AG04449 (cell line): ENCODE measurements at regions not wholly inside any gene's neighbourhood (a gene's known extent, or its start where the extent isn't known, plus 50 kb on each side); places are given as distances from the start of the nearest gene placed in this dataset.

ENCODE experiments used
- CTCF ChIA-PET: fragments of 350-600 bp; formaldehyde crosslinking; extraction: SDS; loops from one replicate; lab custom pipeline; 2021; ENCODE audit warnings: antibody characterized with exemption; lab: Yijun Ruan, JAX
- POLR2A ChIA-PET: fragments of 400-600, 350-600 bp; formaldehyde crosslinking; extraction: SDS; loops from one replicate; lab custom pipeline; 2020; ENCODE audit warnings: antibody characterized with exemption, inconsistent platforms; lab: Yijun Ruan, JAX
- DNase-seq: peaks from one replicate; pipeline ENCODE4 v3.0.0-alpha.2; 2010; ENCODE audit warnings: low read depth, low spot score
- H3K4me3 ChIP-seq: 2 replicates; pipeline ENCODE4 v1.5.1; 2011; ENCODE audit warnings: low read depth, mild to moderate bottlenecking, control low read depth, low read length
- TF ChIP-seq, protein P1 (sequence below): IDR thresholded peaks from one replicate; pipeline ENCODE4 v1.5.1; 2011; ENCODE audit warnings: mild to moderate bottlenecking, moderate library complexity, low read length, control low read depth, inconsistent platforms; ENCODE audit not compliant: insufficient read depth; ENCODE audit errors: missing control alignments

DNA sequence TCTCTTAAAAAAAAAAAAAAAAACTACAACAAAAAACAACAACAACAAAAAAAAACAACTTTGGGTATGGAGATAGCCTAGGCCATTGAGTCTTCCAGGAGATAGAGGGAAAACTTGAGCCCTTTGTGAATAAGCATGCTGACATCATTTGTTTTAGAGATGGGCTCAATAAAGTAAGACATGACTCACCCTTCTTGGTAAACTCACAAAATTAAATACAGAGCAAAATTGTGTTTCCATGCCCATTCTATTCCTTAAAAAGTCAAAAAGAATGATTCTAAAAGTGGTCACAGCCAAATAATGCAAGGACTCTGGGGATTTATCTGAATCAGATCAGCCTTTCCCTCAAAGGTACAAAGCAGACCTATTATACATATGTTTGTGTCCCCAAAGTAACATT, 117.4 kb downstream of the ETAA1 start:
- TF ChIP-seq, protein P1, sequence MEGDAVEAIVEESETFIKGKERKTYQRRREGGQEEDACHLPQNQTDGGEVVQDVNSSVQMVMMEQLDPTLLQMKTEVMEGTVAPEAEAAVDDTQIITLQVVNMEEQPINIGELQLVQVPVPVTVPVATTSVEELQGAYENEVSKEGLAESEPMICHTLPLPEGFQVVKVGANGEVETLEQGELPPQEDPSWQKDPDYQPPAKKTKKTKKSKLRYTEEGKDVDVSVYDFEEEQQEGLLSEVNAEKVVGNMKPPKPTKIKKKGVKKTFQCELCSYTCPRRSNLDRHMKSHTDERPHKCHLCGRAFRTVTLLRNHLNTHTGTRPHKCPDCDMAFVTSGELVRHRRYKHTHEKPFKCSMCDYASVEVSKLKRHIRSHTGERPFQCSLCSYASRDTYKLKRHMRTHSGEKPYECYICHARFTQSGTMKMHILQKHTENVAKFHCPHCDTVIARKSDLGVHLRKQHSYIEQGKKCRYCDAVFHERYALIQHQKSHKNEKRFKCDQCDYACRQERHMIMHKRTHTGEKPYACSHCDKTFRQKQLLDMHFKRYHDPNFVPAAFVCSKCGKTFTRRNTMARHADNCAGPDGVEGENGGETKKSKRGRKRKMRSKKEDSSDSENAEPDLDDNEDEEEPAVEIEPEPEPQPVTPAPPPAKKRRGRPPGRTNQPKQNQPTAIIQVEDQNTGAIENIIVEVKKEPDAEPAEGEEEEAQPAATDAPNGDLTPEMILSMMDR = no peak
- ChIA-PET POLR2A (no interaction called here), CTCF (no interaction called here)
- peak; percentile 31 for DNase-seq
- H3K4me3 ChIP-seq = no peak overlapping the region

- H3K4me3 ChIP-seq = no peak overlapping the region
- TF ChIP-seq, protein P1 = no peak
- CTCF ChIA-PET = interaction anchor here (1.5 kb wide), 1 partner anchor 327 kb away, joined by 7 read pairs; no protein-coding TSS in a partner anchor
- DNase-seq = no peak
- POLR2A ChIA-PET = no interaction called here
Measured at GRCh38 chr2:67515056-67515455, 117.9 kb downstream of the ETAA1 start.

DNA sequence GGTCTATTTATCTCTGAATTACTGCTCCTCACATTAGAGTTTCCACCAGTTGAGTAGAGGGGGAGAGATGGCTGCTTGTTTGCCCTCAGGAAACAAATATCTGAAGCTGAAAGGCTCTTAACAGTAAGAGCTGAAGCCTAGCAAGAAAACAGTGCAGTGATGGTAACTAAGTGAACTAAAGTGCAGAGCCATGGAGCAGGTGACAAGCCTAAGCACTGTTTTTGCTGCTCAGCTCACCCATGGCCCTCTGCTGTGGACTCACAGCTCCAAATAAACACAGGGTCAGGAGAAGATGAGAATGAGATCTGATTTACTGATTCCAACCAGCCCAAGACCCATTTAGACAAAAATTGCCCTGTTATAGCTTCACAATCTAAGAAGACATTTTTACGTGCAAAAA, 118.4 kb downstream of the ETAA1 start:
- no peak overlapping the region for H3K4me3 ChIP-seq
- CTCF ChIA-PET = interaction anchor here (1.5 to 1.6 kb wide), 2 partner anchors 135 to 326 kb away, joined by 6 to 7 read pairs; no protein-coding TSS in a partner anchor
- TF ChIP-seq, protein P1 = no peak
- POLR2A ChIA-PET = no interaction called here
- DNase-seq = no peak

DNA sequence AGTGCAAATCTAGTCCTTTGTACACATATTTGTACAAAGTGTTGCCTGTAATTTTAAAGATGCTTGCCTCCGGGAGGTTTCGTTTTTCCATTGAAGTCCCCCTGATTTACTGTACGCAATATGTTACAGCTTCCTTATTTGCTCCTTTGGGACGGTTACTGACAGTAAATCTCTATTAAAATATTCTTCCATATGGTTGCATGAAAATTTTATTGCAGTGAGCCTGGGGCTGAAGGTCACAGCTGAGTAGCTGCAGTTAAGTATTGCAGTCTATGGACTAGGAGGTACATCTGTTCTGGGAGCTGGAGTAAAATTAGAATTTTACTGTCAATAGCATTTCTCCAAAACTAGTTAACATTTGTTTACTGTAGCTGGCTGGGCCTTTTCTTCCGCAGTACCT, 119.2 kb downstream of the ETAA1 start:
- TF ChIP-seq, protein P1 = no peak
- POLR2A ChIA-PET = no interaction called here
- no peak for DNase-seq
- H3K4me3 ChIP-seq = no peak overlapping the region; the same call in 1 of the 2 replicates
- CTCF ChIA-PET = interaction anchor here (1.1 to 1.6 kb wide), 3 partner anchors 9 to 325 kb away, joined by 3 to 7 read pairs (median 6); no protein-coding TSS in a partner anchor

- CTCF ChIA-PET = interaction anchor here (0.7 to 1.6 kb wide), 3 partner anchors 8 to 134 kb away, joined by 3 to 6 read pairs (median 3); no protein-coding TSS in a partner anchor
- POLR2A ChIA-PET = interaction anchor here (0.8 kb wide), 1 partner anchor 14 kb away, joined by 4 read pairs; no protein-coding TSS in a partner anchor
- TF ChIP-seq, protein P1 = no peak
- H3K4me3 ChIP-seq = no peak overlapping the region
- peak; percentile 94 for DNase-seq
Measured at GRCh38 chr2:67516899-67517530, 119.9 kb downstream of the ETAA1 start.

DNA sequence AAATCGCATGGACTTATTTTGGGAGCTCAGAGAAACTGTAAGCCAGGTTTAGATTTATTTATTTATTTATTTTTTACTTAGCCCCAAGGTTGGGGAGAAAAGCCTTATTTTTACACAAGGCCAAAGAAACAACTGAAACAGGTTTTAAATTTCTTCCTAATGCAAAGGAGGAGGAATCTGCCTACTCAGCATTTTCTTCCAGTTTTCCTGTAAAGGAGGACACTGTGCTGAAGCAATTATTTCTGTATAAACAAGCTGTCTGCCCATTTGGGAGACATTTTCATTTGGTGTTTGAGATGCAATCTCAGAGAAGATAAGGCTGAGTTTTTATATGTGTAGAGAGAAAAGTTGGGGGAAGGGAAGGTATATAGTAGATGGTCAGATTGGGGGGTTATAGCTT, 125.0 kb downstream of the ETAA1 start:
- ChIA-PET POLR2A (no interaction called here), CTCF (no interaction called here)

More for the DNA sequence above, 125.0 kb downstream of the ETAA1 start:
- DNase-seq = no peak
- TF ChIP-seq, protein P1 = no peak
- no peak overlapping the region for H3K4me3 ChIP-seq
